Activated naive CD4-positive, alpha-beta T cell (primary cell): ENCODE measurements at regions not wholly inside any gene's neighbourhood (a gene's known extent, or its start where the extent isn't known, plus 50 kb on each side); places are given as distances from the start of the nearest gene placed in this dataset.
A peak's percentile ranks its signal among the peaks of the same experiment; 100 is the strongest.
"Not testable (repeated sequence)": the region's sequence is repeated elsewhere in the genome, so short reads cannot be mapped to it uniquely, and the experiment has no call there.

Source experiments
- DNase-seq, 4 experiments: peaks; one replicate each; lab custom pipeline; 2025; lab: John Stamatoyannopoulos, UW

GRCh38 chr17:77086433-77087010 lies 54.2 kb upstream of the SEC14L1 start:
- peak; percentile 67 to 70 (median 68) for DNase-seq

- DNase-seq = no peak
These were observed 52.9 kb upstream of the SEC14L1 start for GRCh38 chr17:77087650-77088454.

GRCh38 chr17:77088455-77089123 lies 52.2 kb upstream of the SEC14L1 start:
- peak; percentile 53 to 78 (median 66) for DNase-seq

GRCh38 chr17:77089124-77089490 lies 51.7 kb upstream of the SEC14L1 start:
- no peak for DNase-seq

- DNase-seq = not testable (repeated sequence)
These were observed 50.8 kb upstream of the SEC14L1 start for GRCh38 chr17:77089949-77090348.

GRCh38 chr17:77090476-77090875 lies 50.3 kb upstream of the SEC14L1 start:
- no peak for DNase-seq
